GM12872 (cell line): ENCODE measurements at regions not wholly inside any gene's neighbourhood (a gene's known extent, or its start where the extent isn't known, plus 50 kb on each side); places are given as distances from the start of the nearest gene placed in this dataset.

Source experiments
- CTCF ChIP-seq: IDR thresholded peaks from 3 replicates; pipeline ENCODE4 v1.5.1; 2011; ENCODE audit warnings: low read depth, mild to moderate bottlenecking, low read length, moderate library complexity; ENCODE audit not compliant: insufficient read depth

GRCh38 chr22:47727641-47728040, 965.2 kb downstream of the TBC1D22A start:
- TF ChIP-seq CTCF: no peak

DNA sequence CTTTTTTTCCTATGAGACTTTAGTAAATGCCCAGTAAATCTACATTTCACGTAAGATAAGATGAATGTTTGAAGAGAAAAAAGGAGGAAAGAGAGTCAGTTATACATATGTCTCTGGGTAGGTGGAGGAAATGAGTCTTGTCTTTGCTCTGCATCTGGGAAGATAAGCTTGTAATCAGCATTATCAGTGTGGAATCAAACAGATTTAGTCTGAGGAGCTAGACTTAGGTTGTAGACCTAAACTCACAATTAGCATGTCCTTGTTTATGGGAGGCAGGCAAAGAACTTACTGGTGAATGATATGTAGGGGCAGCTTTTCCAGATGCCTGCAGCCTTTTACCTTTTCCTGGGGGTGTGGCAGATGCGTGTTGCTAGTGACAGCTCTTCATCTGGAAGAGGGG, 962.3 kb downstream of the TBC1D22A start:
- no peak for TF ChIP-seq CTCF

DNA sequence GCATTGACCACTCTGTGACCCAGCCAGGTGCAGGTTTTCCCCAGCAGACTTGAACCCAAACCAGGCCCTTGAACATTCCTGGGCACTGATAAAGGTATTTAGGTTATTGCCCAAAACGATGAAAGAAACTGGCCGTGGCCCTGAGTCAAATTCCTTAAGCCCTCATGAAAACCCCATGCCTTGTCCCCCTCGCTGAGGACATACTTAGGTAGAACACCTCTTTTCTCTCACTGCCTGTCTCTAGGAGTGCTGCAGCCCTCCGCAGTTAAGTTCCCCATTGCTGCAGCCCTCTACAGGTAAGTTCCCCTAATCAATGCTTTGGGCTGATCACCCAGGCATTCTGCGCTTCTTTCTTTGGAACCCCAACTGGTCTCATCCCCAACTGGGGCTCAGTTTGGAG, 961.6 kb downstream of the TBC1D22A start:
- no peak for TF ChIP-seq CTCF

DNA sequence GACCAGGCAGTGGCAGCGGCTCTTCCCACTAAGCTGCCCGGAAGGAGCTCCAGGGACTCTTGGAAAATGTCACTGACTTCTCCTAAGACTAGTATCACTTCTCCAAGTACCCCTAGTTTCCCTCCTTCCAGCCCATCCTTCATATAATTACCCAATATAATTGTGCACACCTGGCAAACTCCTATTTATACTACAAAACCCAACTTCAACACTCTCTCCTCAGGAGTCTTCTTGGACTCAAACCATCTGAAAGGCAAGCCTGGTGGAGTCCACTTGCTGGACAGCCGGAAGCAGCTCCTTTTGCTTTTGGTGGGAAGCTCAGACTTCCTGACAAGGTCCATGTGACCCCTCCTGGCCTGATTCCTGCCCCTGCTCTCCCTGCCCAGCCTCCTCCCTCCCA, 955.9 kb downstream of the TBC1D22A start:
- no peak for TF ChIP-seq CTCF

- TF ChIP-seq CTCF: no peak
Observed at GRCh38 chr22:47716890-47717615, 954.6 kb downstream of the TBC1D22A start.

- TF ChIP-seq CTCF: no peak
Observed at GRCh38 chr22:47715866-47716578, 953.6 kb downstream of the TBC1D22A start.

GRCh38 chr22:47713941-47714340, 951.5 kb downstream of the TBC1D22A start:
- no peak for TF ChIP-seq CTCF
